SKM-1 (cell line): ENCODE measurements at regions not wholly inside any gene's neighbourhood (a gene's known extent, or its start where the extent isn't known, plus 50 kb on each side); places are given as distances from the start of the nearest gene placed in this dataset.

Experiments used
- DNase-seq: peaks from one replicate; lab custom pipeline; 2025; ENCODE audit not compliant: unreplicated experiment; lab: John Stamatoyannopoulos, UW

GRCh38 chr15:99507504-99508310, 58.1 kb upstream of the MEF2A start:
- DNase-seq: no peak

DNA sequence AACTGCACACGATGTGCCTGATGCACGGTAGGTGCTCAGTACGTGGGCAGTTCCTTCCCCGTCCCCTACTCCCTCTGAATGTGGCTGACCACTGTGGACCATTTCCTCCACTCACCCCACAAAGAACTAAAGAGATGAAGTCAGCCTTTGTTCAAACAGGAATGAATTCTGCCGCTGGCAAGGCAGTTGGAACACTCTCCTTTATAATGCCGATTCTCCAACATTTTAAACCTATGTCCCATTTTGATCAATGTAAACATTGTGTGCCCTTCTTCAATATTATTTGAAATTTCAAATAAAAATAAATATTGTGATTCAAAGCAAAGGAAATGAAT, 57.5 kb upstream of the MEF2A start:
- DNase-seq: no peak

DNA sequence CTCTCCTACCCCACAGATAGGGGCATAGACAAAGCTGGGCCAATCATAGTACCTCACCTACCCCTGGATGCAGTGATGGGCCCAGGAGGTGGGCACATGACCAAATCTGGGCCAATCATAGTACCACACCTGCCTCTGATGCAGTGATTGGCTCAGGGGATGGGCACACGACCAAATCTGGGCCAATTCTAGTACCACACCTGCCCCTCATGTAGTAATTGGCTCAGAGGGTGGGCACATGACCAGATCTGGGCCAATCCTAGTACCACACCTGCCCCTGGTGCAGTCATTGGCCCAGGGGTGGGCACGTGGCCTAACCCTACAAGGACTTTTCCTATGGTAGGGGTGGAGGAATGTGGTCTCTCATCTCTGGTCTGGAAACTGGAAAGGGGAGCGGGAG, 56.9 kb upstream of the MEF2A start:
- DNase-seq: no peak

DNA sequence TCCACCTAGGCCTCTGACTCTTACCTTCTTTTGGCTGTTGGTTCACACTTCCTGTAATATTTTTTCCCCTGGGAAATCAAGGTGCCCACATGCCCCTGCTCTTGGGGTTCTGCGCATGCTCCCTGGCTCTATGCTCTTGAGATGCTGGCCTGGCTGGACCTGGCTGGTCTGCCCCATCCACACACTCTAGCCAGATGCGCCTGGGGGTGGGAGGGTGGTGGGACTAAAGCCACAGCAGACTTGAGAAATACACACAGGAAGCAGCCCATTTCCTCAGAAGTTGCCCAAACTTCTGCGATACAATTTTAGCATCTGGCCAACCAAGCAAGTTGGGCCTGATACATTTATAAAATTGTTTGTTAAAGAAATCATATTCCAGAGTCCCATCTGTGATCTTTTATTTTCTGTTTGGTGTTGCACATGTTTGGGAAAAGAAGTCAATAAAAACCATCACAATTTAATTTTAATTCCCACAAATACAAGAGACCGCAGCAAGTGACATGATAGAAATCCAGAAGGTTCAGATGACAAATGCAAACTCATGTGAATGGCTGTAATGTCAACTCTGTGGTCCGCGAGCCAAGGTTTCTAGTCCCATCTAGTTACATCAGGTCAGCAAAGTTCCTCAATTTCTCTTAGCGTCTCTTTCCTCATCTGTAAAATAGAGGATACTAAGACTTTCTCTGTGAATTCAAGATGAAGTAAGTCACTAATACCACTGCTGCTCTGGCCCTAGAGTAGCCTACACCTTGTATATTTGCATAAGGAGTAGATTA, 55.9 kb upstream of the MEF2A start:
- DNase-seq: peak; percentile 9

- DNase-seq: no peak
These were observed 54.3 kb upstream of the MEF2A start for GRCh38 chr15:99511531-99511865.

DNA sequence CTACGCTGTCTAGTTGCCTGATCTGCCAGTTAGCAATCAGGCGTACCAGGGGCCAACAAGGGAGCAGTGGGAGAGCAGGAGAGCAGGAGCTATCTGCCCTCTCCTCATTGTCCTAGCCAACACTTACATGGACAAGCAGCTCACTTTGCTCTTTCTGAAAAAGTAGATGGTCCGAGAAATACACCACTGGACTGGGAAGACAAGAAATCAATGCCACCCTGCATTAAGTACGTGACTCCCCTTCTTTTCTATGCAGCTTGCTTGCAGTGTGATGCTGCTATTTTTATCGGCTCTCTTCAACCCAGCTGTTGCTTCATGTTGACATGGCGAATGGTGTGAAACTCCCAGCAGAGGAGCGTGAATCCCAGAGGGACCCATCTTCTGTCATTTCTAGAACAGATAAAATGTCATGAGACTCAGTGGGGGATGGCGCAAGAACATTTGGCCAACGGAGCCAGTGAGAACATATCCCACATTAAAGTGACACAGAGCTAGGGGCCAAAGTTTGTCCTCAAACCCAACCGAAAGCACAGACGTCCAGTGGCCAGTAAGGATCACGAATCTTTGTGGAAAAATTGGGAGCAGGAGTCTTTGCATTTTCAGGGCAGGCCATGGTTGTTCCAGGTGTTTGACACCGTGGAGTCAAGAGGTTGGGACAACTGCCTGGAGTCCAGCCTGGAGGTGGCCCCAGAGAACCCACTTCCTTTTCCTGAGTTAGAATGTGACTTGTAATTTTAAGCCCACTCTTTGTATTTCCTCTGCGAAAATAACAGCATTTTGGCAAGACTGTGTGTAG, 53.7 kb upstream of the MEF2A start:
- DNase-seq: no peak

GRCh38 chr15:99514306-99514705, 51.5 kb upstream of the MEF2A start:
- no peak for DNase-seq
